Neural progenitor cell (in vitro differentiated cells): ENCODE measurements at regions not wholly inside any gene's neighbourhood (a gene's known extent, or its start where the extent isn't known, plus 50 kb on each side); places are given as distances from the start of the nearest gene placed in this dataset.

ENCODE experiments used
- DNase-seq: peaks from one replicate; pipeline ENCODE4 v3.0.0-alpha.2; 2016; ENCODE audit warnings: low spot score
- H2AFZ ChIP-seq: fragments of 200-600 bp; sonication (generic); replicated peaks from 2 replicates; pipeline ENCODE4 v1.6.1; 2016; ENCODE audit warnings: antibody characterized with exemption
- H3F3A ChIP-seq: fragments of 200-600 bp; sonication (generic); 2 replicates; pipeline ENCODE4 v1.6.1; 2016; ENCODE audit warnings: antibody characterized with exemption, low read depth
- H3K27ac ChIP-seq: fragments of 200-600 bp; sonication (generic); 2 replicates; pipeline ENCODE4 v1.5.1; 2016; ENCODE audit warnings: mild to moderate bottlenecking
- H3K27me3 ChIP-seq: fragments of 200-600 bp; sonication (generic); 2 replicates; pipeline ENCODE4 v1.6.1; 2016; ENCODE audit warnings: mild to moderate bottlenecking, moderate library complexity
- H3K36me3 ChIP-seq: fragments of 200-600 bp; sonication (generic); 2 replicates; pipeline ENCODE4 v1.5.1; 2016
- H3K4me1 ChIP-seq: fragments of 200-600 bp; sonication (generic); 2 replicates; pipeline ENCODE4 v1.6.1; 2016; ENCODE audit warnings: mixed run types
- H3K4me2 ChIP-seq: fragments of 200-600 bp; sonication (generic); 2 replicates; pipeline ENCODE4 v1.6.1; 2016
- H3K4me3 ChIP-seq: fragments of 200-600 bp; sonication (generic); 2 replicates; pipeline ENCODE4 v1.5.1; 2016
- H3K79me2 ChIP-seq: fragments of 200-600 bp; sonication (generic); 2 replicates; pipeline ENCODE4 v1.6.1; 2016; ENCODE audit warnings: low read depth
- H3K9ac ChIP-seq: fragments of 200-600 bp; sonication (generic); 2 replicates; pipeline ENCODE4 v1.6.1; 2016
- H3K9me3 ChIP-seq: fragments of 200-600 bp; sonication (generic); 2 replicates; pipeline ENCODE4 v1.5.1; 2016; ENCODE audit warnings: low read depth
- H4K20me1 ChIP-seq: fragments of 200-600 bp; sonication (generic); 2 replicates; pipeline ENCODE4 v1.6.1; 2016; ENCODE audit warnings: low read depth
- H3K27ac Mint-ChIP-seq: 3 replicates; pipeline ENCODE4 v1.8.0; 2021; ENCODE audit warnings: mixed read lengths
- H3K27me3 Mint-ChIP-seq: 2 replicates; pipeline ENCODE4 v1.8.0; 2022; ENCODE audit warnings: low read depth, mild to moderate bottlenecking, inconsistent platforms, moderate library complexity, mixed read lengths; ENCODE audit not compliant: insufficient read depth
- H3K36me3 Mint-ChIP-seq: 3 replicates; pipeline ENCODE4 v1.8.0; 2021; ENCODE audit warnings: mixed read lengths
- H3K4me1 Mint-ChIP-seq: 3 replicates; pipeline ENCODE4 v1.8.0; 2021; ENCODE audit warnings: mixed read lengths
- H3K4me3 Mint-ChIP-seq: 3 replicates; pipeline ENCODE4 v1.8.0; 2021; ENCODE audit warnings: mild to moderate bottlenecking, moderate library complexity, mixed read lengths
- H3K9me3 Mint-ChIP-seq: 3 replicates; pipeline ENCODE4 v1.8.0; 2020; ENCODE audit warnings: mixed read lengths
- CTCF ChIP-seq: fragments of 200-600 bp; sonication (generic); IDR thresholded peaks from 2 replicates; pipeline ENCODE4 v1.5.1; 2017; ENCODE audit warnings: antibody characterized with exemption, mild to moderate bottlenecking
- EZH2 ChIP-seq: fragments of 200-600 bp; sonication (generic); IDR thresholded peaks from 2 replicates; pipeline ENCODE4 v1.6.1; 2017; ENCODE audit warnings: antibody characterized with exemption, mild to moderate bottlenecking, moderate library complexity
- EZH2phosphoT487 ChIP-seq: fragments of 200-600 bp; sonication (generic); IDR thresholded peaks from 2 replicates; pipeline ENCODE4 v1.6.1; 2017; ENCODE audit warnings: antibody characterized with exemption

- peaks cover 11% of the 10 kb centered on the region for H3K4me1 Mint-ChIP-seq
- no peaks in the 10 kb centered on the region for H3K36me3 Mint-ChIP-seq
- H3K27me3 ChIP-seq: no peaks in the 10 kb centered on the region
- peaks cover 5% of the 10 kb centered on the region for H3K9me3 Mint-ChIP-seq
- H2AFZ ChIP-seq: no peak overlapping the region
- H3K9ac ChIP-seq: no peak overlapping the region
- H3K27ac ChIP-seq: no peak overlapping the region
- no peaks in the 10 kb centered on the region for H4K20me1 ChIP-seq
- H3K79me2 ChIP-seq: no peaks in the 10 kb centered on the region
- TF ChIP-seq EZH2 (no peak), CTCF (no peak), EZH2phosphoT487 (no peak)
- no peaks in the 10 kb centered on the region for H3K9me3 ChIP-seq
- no peaks in the 10 kb centered on the region for H3K4me1 ChIP-seq
- H3K4me2 ChIP-seq: no peak overlapping the region
- no peak for DNase-seq
- no peak overlapping the region for H3K4me3 Mint-ChIP-seq
- no peak overlapping the region for H3K27ac Mint-ChIP-seq
- H3F3A ChIP-seq: no peaks in the 10 kb centered on the region
- no peak overlapping the region for H3K4me3 ChIP-seq
- no peaks in the 10 kb centered on the region for H3K36me3 ChIP-seq
- H3K27me3 Mint-ChIP-seq: peaks cover 11% of the 10 kb centered on the region
Observed at GRCh38 chr18:78605255-78605654, 374.4 kb upstream of the SALL3 start.

GRCh38 chr18:78607221-78607620 is 372.4 kb upstream of the SALL3 start:
- Histone ChIP-seq H3K4me1 (no peaks in the 10 kb centered on the region), H3K36me3 (no peaks in the 10 kb centered on the region), H3K27me3 (no peaks in the 10 kb centered on the region), H3F3A (no peaks in the 10 kb centered on the region), H4K20me1 (no peaks in the 10 kb centered on the region), H2AFZ (no peak overlapping the region), H3K9ac (no peak overlapping the region), H3K4me2 (no peak overlapping the region), H3K4me3 (no peak overlapping the region), H3K27ac (no peak overlapping the region), H3K9me3 (no peaks in the 10 kb centered on the region), H3K79me2 (no peaks in the 10 kb centered on the region)
- Mint-ChIP-seq H3K27ac (peak overlapping the region; percentile 32), H3K36me3 (no peaks in the 10 kb centered on the region), H3K4me1 (peaks cover 11% of the 10 kb centered on the region), H3K27me3 (peaks cover 9% of the 10 kb centered on the region), H3K4me3 (no peak overlapping the region), H3K9me3 (peaks cover 5% of the 10 kb centered on the region)
- TF ChIP-seq EZH2phosphoT487 (no peak), CTCF (no peak), EZH2 (no peak)
- no peak for DNase-seq

GRCh38 chr18:78607784-78608183 is 371.8 kb upstream of the SALL3 start:
- no peaks in the 10 kb centered on the region for H3K79me2 ChIP-seq
- H3K4me1 ChIP-seq: no peaks in the 10 kb centered on the region
- no peak overlapping the region for H3K27ac ChIP-seq
- H3K4me3 ChIP-seq: no peak overlapping the region
- H3K4me3 Mint-ChIP-seq: no peak overlapping the region
- TF ChIP-seq EZH2 (no peak), CTCF (no peak), EZH2phosphoT487 (no peak)
- no peak for DNase-seq
- peaks cover 10% of the 10 kb centered on the region for H3K4me1 Mint-ChIP-seq
- H3K27ac Mint-ChIP-seq: no peak overlapping the region
- H3K27me3 ChIP-seq: no peaks in the 10 kb centered on the region
- H3K4me2 ChIP-seq: no peak overlapping the region
- H3K9me3 Mint-ChIP-seq: peaks cover 5% of the 10 kb centered on the region
- no peaks in the 10 kb centered on the region for H3F3A ChIP-seq
- H3K9me3 ChIP-seq: no peaks in the 10 kb centered on the region
- no peaks in the 10 kb centered on the region for H4K20me1 ChIP-seq
- H3K36me3 Mint-ChIP-seq: no peaks in the 10 kb centered on the region
- H3K9ac ChIP-seq: no peak overlapping the region
- H3K36me3 ChIP-seq: no peaks in the 10 kb centered on the region
- peaks cover 6% of the 10 kb centered on the region for H3K27me3 Mint-ChIP-seq
- no peak overlapping the region for H2AFZ ChIP-seq

- Mint-ChIP-seq H3K9me3 (peaks cover 5% of the 10 kb centered on the region), H3K36me3 (no peaks in the 10 kb centered on the region), H3K27me3 (peaks cover 6% of the 10 kb centered on the region), H3K27ac (no peak overlapping the region), H3K4me3 (no peak overlapping the region), H3K4me1 (peaks cover 6% of the 10 kb centered on the region)
- no peaks in the 10 kb centered on the region for H3K4me1 ChIP-seq
- no peaks in the 10 kb centered on the region for H3K27me3 ChIP-seq
- no peaks in the 10 kb centered on the region for H3K9me3 ChIP-seq
- no peak overlapping the region for H3K27ac ChIP-seq
- no peaks in the 10 kb centered on the region for H3K36me3 ChIP-seq
- H3K9ac ChIP-seq: no peak overlapping the region
- H3K79me2 ChIP-seq: no peaks in the 10 kb centered on the region
- H4K20me1 ChIP-seq: no peaks in the 10 kb centered on the region
- H2AFZ ChIP-seq: no peak overlapping the region
- TF ChIP-seq CTCF (no peak), EZH2phosphoT487 (no peak), EZH2 (no peak)
- no peak overlapping the region for H3K4me2 ChIP-seq
- no peak overlapping the region for H3K4me3 ChIP-seq
- DNase-seq: no peak
- no peaks in the 10 kb centered on the region for H3F3A ChIP-seq
Observed at GRCh38 chr18:78610179-78610578, 369.4 kb upstream of the SALL3 start.
